GM12874 (cell line): ENCODE measurements at regions not wholly inside any gene's neighbourhood (a gene's known extent, or its start where the extent isn't known, plus 50 kb on each side); places are given as distances from the start of the nearest gene placed in this dataset.

Experiments used
- CTCF ChIP-seq: IDR thresholded peaks from 2 replicates; pipeline ENCODE4 v1.5.1; 2011; ENCODE audit warnings: low read depth, mild to moderate bottlenecking, control low read depth, low read length, moderate library complexity; ENCODE audit not compliant: insufficient read depth

- TF ChIP-seq CTCF, result no peak
Measured at GRCh38 chr15:26145796-26146195, 282.7 kb upstream of the ATP10A start.

GRCh38 chr15:26144836-26145235 is 281.7 kb upstream of the ATP10A start:
- TF ChIP-seq CTCF, result no peak

- TF ChIP-seq CTCF, result no peak
Measured at GRCh38 chr15:26143221-26143620, 280.1 kb upstream of the ATP10A start.

- no peak for TF ChIP-seq CTCF
Measured at GRCh38 chr15:26134812-26135211, 271.7 kb upstream of the ATP10A start.

GRCh38 chr15:26134152-26134551 is 271.0 kb upstream of the ATP10A start:
- TF ChIP-seq CTCF, result no peak

GRCh38 chr15:26132811-26133210 is 269.7 kb upstream of the ATP10A start:
- no peak for TF ChIP-seq CTCF

GRCh38 chr15:26129852-26130251 is 266.7 kb upstream of the ATP10A start:
- no peak for TF ChIP-seq CTCF
